ENCODE measurements at regions not wholly inside any gene's neighbourhood (a gene's known extent, or its start where the extent isn't known, plus 50 kb on each side); places are given as distances from the start of the nearest gene placed in this dataset.

- no peak for DNase-seq (ENCODE audit: low read depth)
Measured at GRCh38 chr2:204012072-204012653, 75.6 kb downstream of the ICOS start.

- DNase-seq (ENCODE audit: low read depth): no peak
Measured at GRCh38 chr2:204015118-204015843, 78.7 kb downstream of the ICOS start.

DNA sequence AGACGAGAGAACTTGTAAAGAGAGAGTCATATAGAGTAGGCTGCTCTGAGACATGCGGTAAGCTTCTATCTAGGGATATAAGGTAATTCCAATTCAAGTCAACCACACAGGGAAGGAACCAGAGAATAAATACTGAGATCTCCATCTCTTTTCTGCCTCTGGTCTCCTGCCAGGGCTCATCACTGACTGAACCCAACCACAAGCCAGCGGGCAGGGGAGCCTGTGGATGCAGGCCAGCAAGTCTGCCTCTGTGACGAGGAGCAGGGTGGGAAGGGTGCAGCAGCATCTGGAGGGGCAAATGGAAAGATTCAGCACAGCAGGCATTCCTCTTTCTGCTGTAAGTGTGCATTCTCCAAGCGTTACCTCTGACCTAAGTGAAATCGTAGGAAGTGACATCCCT is 82.2 kb downstream of the ICOS start:
- no peak for DNase-seq (ENCODE audit: low read depth)

DNA sequence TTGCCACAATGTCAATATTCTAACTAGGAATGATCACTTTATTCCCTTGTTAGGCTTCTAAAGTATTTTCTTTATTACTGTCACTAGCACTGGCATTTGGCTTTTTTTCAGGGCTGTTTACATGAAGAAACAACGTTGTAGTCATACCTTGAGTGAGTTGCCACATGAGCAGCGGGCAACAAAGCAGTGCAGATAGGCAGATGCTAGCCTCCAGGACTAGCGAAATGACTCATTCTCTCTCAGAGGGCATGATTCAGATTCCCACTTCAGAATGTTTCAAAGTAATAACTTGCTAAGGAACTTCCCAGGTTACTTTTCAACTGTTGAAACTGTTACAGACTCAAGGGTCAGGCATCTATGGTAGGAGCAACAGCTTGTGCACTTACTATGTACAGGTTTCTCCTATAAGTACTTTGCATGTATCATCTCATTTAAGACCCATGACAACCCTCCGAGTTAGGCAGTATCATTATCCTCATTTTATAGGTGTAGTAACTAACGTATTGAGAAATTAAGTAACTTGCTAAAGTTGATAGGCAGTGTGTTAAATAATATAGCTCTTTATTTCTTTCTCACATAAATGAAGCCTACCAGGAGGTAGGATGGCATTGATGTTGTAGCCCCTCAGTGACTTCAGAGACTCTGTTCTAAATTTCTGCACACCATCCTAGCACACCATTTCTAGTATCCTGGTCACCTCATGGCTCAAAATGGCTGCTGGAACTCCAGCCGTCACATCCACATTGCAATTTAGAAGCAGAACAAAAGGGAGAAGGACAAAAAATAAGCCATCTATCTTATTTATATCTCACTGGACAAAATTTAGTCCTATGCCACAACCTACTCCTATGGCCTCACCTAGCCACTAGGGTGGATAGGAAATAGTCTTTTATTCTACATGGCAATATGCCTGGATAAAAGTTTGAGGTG is 83.3 kb downstream of the ICOS start:
- DNase-seq (ENCODE audit: low read depth): peak; percentile 33

DNA sequence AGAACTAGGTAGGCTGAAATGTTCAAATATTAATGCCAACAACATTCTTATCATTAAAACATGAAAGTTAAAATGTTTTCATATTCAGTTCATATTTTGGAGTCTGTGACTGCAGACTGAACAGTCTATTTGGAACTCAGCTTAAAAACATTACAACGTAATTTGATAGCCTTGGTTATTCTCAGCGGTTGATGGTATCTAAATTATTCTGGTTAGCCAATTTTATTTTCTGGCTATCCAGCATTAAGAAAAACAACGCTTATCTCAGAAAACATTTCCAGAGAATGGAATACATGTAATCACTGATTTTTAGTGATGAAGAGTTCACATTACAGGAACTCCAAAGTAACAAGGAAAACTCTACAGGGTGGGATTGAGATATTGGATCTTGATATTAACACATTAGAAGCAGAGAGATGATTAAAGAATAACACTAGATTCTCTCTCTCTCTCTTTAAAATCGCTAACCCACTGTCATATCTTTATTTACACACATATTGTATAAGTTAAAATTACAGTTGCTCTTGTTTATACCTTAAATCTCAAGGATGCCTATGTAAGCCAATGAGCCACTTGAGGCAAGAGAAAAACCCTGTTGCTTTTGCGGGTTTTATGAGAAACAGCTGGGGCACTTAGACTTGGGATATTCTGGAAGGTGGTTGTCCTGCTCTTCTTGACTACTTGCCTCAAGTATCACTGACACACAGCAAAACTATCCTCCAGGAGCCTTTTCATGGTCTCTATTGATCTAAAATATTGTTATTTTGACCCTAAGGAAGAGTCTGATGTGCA is 84.9 kb downstream of the ICOS start:
- DNase-seq (ENCODE audit: low read depth): no peak

DNA sequence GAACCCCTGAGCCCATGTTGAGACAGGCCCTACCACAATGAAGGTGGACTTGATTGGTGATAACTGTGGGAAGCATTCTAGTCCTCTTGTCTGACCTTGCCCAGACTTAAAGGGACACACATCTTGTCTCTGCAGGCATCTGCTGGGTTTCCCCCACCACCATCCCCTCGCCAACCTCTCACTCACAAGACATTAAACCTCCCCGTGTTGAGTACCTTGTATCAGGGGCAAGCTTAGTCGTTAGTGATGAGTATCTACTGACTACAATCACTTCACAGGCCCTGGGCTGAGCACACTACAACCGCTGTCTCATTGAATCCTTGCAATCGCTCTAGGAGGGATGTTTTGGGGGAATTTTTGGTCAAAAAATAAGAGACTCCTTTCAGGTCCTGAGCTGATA is 86.0 kb downstream of the ICOS start:
- DNase-seq (ENCODE audit: low read depth): no peak

- DNase-seq (ENCODE audit: low read depth): no peak
Measured at GRCh38 chr2:204023088-204023487, 86.5 kb downstream of the ICOS start.

DNA sequence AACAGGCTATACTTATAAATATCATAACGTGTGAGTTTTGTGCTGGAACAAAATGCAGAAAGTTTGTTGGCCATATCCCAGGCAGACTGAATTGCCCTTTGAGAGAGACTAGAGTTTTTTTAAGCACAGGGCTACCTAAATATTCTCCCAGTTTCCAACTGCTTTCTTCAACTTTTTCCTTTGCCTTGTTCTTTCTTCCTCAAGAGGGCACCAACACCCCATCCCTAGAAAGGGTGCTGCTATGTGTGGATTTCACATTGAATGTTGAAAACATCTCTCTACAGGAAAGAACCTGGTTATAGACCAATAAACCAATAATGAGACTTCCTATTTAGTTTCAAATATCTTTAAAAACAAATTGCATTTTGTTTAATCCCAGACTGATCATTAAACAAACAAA is 87.9 kb downstream of the ICOS start:
- DNase-seq (ENCODE audit: low read depth): no peak

DNA sequence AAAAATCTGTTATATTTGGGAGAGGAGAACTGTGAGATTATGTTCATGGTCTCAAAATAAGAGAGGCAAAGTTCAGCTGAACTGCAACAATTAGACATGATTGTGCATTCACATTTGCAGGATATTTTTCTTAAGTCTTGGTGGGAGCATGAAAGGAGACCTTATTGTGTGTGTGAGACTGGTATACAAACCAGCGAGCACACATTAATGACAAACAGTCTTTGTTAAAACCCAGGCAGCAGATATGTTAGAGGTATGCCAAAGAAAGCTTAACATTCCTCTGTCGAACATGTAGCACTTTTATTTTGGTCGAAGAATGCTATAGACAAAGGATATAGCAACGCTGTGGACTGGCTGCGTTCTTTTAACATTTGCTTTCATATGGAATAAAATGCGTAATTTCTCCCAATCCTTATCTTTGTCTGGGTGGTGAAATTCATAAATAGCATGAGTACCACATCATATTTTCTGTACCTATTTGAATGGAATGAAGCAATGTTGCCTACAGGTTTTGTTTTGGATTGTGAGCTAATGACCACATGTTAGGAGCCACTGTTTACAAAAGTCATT is 88.4 kb downstream of the ICOS start:
- no peak for DNase-seq (ENCODE audit: low read depth)

- DNase-seq (ENCODE audit: low read depth): no peak
Measured at GRCh38 chr2:204026294-204026693, 89.7 kb downstream of the ICOS start.

DNA sequence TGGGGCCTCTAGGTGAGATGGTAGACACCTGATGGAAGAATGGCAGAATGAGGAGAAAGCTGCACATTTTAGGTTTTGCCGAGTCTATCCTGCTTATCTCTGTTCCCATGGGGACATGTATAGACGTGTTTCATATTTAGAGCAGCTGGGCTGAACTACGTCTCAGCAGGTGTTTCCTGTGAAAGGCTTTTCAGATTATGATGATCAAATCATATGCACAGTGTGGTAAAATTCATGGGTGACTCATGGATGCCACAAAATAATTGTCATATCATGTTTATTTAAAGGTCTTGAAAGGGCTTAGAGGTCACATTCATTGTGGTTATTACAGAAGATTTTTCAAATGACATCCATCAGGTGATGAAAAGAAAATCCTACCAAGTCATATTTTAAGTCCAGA is 90.5 kb downstream of the ICOS start:
- no peak for DNase-seq (ENCODE audit: low read depth)

- DNase-seq (ENCODE audit: low read depth): no peak
Measured at GRCh38 chr2:204030322-204030721, 93.8 kb downstream of the ICOS start.

GRCh38 chr2:204031056-204031455 is 94.5 kb downstream of the ICOS start:
- no peak for DNase-seq (ENCODE audit: low read depth)

GRCh38 chr2:204032301-204032700 is 95.7 kb downstream of the ICOS start:
- no peak for DNase-seq (ENCODE audit: low read depth)

DNA sequence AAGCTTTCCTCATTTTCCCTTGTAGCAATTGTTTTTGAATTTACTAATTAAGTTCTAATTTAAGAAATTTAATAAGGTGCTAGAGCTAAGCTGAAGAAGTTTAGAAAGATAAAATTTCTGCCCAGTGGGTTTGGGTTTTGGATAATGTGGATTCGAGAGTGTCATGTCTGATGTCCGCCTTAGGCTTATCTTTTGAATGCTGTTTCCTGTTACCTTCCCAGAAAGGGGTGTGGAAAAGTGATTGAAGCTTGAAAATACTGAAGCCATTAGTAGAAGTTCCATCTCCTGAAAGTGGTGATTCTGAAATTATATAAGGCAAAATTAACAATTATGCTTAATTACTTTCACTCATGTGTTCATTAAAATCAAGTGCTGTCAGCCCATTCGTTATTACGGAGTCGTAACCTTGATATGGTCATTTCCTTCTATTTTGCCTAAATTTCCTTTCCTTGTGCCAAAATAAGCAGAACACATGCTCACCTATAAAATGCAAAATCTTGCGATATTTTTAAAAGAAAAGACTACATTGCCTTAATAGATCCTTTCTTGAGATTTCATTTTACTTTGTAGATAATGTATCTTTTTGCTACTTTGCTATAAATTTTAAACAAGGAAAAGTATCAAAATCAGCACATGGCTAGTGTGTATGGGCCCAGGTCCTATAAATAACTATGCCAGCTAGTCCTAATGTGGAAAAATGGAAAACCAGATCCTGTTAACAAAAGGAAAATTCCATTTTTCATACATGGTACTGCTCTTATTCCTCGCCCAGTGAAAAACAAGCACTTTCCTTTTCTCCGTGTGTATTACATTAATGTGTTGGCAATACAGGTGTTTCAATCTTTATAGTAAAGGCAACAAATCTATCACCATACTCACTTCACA is 97.3 kb downstream of the ICOS start:
- DNase-seq (ENCODE audit: low read depth): no peak

DNA sequence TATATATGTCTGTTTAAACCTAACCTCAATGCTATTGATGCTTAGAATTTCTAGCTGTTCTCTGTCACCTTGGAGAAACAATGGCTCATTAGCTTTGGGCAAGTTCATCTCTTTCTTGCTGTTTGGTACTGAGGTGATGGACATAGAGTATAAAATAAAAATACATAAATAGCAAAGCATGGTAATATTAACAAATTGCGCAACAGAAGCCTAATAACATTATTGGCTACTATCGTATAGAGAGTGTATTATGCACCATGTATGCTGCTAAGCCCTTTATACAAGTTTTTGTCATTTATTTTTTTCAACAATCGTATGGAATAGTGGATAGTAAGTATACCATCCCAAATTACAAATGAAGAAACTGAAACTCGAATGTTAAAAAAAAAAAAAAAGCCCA is 100.1 kb downstream of the ICOS start:
- no peak for DNase-seq (ENCODE audit: low read depth)

DNA sequence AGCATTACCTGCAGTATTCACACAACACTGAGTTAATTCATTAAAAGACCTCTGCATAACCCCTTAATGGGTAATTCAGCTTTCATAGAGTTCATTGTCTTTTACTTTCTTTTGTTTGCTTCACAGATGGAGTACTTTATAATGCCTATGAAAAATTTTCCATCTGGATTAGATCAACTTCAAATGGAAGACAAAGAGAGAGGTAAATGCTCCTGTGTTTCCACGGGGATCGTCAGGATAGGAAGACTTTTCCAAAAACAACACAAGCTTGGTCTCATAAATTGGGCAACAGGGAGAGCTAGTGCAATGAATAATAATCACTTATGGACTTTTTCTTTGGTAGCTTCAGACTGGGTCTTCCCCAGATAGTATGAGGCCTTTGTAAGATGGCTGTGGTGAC is 100.7 kb downstream of the ICOS start:
- DNase-seq (ENCODE audit: low read depth): no peak

DNA sequence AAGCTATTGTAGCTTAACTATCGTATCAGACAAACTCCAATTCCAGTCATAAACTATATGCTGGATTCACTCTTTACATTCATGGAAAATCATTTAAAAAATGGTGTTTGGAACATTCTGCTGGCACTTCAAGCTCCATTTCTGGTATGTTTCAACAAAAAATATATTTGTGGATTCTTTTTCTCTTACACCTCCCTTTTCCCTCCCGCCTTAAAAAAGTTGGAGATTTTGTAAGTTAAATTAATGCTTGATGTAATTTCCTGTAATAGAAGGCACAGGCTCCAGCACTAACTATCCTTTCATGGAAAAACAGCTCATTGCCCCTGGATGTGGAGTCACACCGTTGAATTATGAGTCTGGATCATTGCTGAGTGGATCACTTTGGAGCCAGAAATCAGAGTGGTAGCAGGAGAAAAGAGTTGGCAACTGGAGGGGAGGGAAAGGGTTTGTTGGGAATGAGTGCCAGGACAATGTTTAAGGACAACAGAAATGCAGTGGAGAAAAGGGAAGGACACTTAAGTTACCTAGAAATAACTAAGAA is 102.8 kb downstream of the ICOS start:
- no peak for DNase-seq (ENCODE audit: low read depth)

GRCh38 chr2:204040016-204040415 is 103.5 kb downstream of the ICOS start:
- no peak for DNase-seq (ENCODE audit: low read depth)

- DNase-seq (ENCODE audit: low read depth): no peak
Measured at GRCh38 chr2:204042401-204042800, 105.8 kb downstream of the ICOS start.

DNA sequence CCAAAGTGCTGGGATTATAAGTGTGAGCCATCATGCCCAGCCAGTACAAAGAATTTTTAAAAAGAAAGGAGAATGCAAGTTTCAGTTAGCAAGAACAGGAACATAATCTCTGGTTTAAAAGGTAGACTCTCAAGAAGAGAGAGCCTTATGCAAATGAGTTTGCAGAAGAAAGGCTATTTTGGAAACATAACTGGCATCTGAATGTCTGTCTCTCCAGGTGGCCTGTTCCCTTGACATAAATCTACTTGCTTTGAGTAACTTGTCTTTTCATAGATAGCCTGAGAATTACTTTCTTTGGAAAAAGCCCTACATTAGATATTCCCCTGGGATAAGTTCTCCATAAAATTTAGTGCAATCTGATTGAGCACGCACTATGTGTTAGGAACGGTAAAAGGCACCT is 109.6 kb downstream of the ICOS start:
- DNase-seq (ENCODE audit: low read depth): no peak

Data from stimulated activated CD4-positive, alpha-beta T cell treated with anti-CD3 and anti-CD28 coated beads, Interleukin-2, amount 100 ng/mL, for 4 hours (primary cell).